A172 (cell line): ENCODE measurements at regions not wholly inside any gene's neighbourhood (a gene's known extent, or its start where the extent isn't known, plus 50 kb on each side); places are given as distances from the start of the nearest gene placed in this dataset.
"Not testable (repeated sequence)": the region's sequence is repeated elsewhere in the genome, so short reads cannot be mapped to it uniquely, and the experiment has no call there.

Source experiments
- DNase-seq: peaks from one replicate; pipeline ENCODE4 v3.0.0-alpha.2; 2015; ENCODE audit warnings: low spot score

DNA sequence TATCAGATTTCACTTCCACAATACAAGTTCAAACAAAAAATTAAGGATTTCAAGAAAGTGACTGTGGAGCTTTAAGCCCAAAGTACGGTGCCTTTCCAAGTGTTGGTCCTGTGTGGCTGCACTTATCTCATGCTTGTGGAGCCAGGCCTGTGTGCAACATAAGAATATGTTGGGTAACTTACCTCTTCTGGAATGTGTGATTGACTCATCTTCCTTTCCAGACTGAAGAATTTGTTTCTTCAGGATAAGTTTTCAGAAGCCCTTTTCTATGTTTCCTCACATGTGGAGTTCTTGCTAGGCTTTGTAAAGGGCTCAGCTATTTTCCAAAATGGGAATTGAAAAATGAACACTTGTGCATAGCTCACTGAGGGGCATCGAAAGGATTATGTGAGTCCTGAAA lies 485.1 kb upstream of the PAPPA start:
- DNase-seq = peak; percentile 61

- DNase-seq = peak; percentile 25
Observed at GRCh38 chr9:115671236-115671962, 482.2 kb upstream of the PAPPA start.

GRCh38 chr9:115671963-115672305 lies 481.7 kb upstream of the PAPPA start:
- DNase-seq = no peak

DNA sequence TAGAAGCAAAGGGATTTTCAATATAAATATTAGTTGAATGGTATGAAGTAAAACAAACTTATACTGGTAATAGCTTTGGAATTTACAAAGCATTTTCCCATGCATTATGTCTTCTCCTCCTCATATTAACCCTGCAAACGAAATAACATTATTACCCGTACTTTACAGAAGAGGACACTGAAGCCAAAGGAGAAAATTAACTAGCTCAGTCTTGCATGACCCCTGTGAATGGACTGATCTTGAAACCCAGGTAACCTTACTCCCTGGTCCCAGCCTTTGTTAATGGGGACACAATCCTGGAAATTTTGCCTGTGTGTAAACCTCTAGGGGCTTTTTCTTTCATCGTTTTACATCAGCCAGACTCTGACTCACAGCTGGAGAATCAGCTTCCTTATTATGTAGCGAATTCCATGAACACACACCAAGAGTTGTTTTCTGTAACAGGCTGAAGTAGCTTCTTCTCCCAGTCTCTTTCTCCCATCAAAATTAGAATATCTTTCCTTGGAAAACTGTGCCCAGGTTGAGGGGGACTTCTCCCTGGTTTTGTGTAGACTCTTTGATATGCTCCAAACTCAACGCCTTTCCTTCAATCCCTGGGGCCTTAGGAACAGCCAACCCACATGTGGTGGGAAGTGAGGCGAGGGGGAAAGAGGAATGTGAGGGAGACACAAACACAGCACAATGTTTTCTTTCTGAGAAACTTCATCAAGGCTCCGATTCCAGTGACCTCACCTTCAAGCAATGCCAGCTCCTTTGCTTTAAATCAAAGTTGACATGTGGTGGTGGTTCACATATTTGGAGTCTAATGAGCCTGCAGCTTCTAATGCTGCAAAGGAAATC lies 480.9 kb upstream of the PAPPA start:
- DNase-seq = peak; percentile 99

DNA sequence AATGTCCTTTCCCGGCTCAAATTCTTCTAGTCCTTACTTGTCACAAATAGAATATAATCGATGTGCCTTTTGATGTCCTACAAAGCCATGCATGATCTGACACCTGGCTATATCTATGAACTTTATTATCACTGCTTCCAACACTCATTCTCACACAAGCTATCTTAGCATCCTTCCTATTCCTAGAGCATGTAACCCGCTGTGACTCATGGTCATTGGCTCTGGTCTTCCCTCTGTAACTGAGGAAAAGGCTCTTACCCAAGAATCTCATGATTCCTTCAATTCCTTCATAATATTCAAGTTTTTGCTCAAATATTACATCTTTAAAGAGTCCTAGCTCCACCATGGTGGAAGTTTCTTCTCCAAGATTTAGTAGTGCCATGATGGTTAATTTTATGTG lies 480.0 kb upstream of the PAPPA start:
- peak; percentile 81 for DNase-seq

DNA sequence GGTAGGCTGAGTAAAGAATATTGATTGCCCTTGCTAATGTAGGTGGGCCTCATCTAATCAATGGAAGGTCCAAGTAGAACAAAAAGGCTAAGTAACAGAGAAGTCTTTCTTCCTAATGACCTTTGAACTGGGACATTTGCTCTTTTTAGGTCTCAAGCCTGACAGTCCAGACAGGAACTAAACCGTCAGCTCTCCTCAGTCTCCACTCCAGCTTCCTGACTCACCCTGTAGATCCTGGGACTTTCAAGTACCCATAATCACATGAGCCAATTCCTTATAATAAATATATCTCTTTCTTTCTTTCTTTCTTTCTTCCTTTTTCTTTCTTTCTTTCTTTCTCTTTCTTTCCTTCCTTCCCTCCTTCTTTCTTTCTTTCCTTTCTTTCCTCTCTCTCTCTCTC lies 479.5 kb upstream of the PAPPA start:
- DNase-seq = peak; percentile 50

DNA sequence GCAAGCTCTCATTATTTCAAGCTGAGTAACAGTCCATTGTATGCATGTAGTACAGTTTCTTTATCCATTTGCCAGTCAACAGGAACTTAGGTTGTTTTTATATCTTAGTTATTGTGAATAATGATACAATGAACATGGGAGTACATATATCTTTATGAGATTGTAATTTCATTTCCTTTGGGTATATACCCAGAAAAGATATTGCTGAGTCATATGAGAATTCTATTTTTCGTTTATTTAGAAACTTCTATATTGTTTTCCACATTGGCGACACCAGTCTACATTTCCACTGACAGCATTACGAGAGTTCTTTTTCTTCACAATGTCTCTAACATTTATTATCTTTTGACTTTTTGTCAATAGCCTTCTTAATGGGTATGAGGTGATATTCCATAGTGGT lies 477.8 kb upstream of the PAPPA start:
- no peak for DNase-seq

DNA sequence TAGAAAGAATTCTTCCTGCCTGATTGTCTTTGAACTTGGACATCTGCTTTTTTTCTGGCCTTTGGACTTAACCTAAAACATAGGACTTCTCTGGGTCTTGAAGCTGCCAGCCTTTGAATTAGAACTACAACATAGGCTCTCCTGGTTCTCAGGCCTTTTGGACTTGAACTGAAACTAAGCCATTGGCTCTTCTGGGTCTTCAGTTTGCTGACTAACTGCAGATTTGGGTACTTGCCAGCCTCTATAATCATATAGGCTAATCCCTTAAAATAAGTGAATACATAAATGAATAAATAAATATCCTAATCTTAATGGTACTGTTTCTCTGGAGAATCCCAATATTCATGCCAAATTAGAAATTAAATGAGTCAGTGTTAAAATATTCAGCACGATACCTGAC lies 473.4 kb upstream of the PAPPA start:
- DNase-seq = peak; percentile 21

GRCh38 chr9:115681585-115681984 lies 472.0 kb upstream of the PAPPA start:
- DNase-seq = no peak

DNA sequence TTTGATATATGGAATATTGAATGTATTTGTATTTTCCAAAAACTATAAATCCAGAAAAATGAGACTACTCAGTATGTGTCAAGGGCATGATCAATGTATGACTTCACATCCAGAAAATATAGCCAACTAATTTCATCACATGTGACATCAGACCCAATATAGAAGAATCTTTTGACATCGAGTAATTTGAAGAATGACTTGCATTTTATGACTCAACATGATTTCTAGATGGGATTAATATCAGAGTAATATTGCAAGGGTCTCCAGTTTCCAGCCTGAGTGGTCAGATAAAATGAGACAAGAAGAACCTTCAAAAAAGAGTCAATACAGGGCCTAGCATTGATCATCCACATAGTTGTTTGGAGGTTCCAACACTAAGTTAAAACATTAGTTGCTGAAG lies 467.5 kb upstream of the PAPPA start:
- DNase-seq = no peak

- no peak for DNase-seq
Observed at GRCh38 chr9:115687356-115687755, 466.2 kb upstream of the PAPPA start.

DNA sequence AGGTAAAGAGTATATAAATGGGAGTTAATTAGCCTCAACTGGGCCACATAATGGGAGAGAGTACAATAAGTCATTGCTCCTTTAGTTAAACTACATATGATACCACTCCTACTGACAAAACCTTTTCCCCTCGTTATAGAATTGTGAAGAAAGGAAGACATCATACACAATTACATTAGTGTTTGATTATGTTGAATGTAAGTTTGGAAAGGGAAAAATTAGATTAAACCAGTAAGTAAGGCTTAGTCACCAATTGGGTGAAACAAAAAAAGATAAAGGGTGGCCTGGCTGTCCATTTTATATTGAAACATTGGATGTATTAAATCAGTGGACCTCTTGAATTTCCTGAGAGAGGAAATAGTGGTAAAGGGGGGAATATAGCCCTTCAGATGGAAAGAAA lies 464.3 kb upstream of the PAPPA start:
- no peak for DNase-seq

DNA sequence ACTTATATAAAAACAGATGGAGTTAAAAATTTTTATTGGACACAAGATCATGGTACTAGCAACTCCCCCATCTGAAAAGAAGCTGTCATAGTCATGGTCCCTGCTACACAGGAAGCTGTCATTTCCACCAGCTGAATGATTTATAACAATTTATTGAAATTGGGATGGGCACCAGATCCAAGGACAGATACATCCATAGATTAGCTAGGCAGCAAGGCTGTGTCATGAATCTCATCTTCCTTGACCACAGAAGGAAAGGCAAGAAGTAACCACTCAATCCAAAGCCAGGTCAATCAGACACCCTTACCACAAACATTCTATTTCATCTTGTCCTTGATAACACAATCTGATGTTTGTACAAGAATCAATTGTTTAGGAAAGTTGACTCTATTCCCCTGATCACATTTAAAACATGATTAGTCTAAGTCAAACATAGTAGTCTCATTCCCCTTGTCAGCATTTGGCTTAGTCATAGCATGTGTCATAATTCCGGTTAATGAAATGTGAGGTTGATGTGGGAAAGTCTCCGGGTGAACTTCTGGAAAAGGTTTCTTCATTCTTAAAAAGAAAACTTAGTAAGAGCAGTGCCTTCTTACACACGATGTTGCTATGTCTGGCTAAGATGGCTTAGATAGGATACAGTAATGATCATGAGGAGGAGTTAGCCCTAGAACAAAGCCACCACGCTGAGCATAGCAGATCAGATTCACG lies 462.6 kb upstream of the PAPPA start:
- peak; percentile 95 for DNase-seq

GRCh38 chr9:115691693-115692092 lies 461.9 kb upstream of the PAPPA start:
- peak; percentile 83 for DNase-seq

DNA sequence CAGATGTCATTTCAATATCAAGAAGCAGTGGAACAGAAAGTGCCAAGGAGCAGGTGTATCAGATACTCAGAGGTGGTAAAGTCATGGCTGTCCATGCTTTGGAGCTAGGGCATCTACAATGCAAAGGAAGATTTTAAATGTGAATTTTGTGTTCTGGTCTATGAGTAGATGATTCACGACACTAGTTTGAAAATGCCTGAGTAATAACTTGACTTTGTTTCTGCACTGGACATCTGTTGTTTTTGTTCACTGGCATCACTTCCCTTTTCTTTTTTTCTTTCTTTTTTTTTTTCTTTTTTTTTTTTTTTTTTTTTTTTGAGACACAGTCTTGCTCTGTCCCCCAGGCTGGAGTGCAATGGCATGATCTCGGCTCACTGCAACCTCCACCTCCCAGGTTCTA lies 460.7 kb upstream of the PAPPA start:
- DNase-seq = not testable (repeated sequence)

DNA sequence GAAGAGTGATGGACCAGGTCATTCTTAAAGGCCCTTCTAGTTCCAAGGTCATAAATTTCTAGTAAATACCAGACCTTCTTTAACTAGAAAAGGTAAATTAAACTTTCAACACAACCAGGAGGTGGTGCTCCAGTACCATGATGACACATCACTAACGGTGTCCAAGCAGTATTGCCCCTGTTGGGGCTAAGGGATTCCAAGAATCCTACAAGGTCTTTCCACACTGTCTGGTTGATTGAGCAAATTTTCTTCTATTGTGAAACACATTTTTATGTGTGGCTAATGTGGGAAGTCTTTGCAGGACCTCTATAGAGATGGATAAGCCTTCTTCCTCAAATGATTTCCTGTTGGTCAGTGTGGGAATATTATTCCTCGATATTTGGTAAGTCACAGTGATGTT lies 459.6 kb upstream of the PAPPA start:
- DNase-seq = peak; percentile 72

GRCh38 chr9:115694991-115695390 lies 458.6 kb upstream of the PAPPA start:
- no peak for DNase-seq

GRCh38 chr9:115712981-115713380 lies 440.6 kb upstream of the PAPPA start:
- no peak for DNase-seq

- DNase-seq = no peak
Observed at GRCh38 chr9:115715666-115716065, 437.9 kb upstream of the PAPPA start.

DNA sequence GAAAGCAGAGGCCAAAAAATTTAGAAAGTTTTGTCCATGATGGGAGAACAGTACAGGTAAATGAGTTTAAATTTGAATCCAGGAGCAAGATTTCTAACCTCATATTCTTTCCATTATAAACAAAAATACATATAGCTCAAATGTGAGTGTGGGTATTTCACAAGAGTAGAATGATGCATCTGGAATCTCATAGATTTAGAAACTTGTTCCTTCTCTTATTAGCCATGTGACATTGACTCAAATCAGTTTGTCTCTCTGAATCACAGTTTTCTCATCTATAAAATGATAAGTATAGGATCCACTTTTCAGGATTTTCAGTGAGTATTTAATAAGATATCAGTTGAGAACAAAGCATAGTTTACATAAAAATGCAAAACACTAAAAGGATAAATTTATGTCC lies 436.3 kb upstream of the PAPPA start:
- no peak for DNase-seq

DNA sequence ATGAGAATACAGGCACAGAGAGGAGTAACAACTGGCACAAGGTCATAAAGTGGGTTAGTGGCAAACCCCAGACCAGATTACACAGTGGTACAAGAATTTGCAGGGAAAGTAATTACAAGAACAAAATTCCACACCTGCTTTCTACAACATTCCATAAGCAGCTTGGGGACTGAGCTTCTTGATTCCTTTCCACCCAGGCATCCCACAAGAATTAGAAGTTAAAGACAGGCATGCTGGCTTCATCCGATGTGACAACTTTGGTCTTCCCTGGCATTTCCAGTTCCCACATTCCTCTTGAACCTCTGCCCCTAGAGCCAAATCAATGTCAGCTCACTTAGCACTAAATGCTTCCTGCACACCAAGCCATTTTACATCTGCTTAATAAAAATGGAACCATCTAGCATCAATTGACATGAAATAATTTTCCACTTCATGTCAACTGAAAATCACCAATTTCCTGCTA lies 435.8 kb upstream of the PAPPA start:
- DNase-seq = peak; percentile 89

DNA sequence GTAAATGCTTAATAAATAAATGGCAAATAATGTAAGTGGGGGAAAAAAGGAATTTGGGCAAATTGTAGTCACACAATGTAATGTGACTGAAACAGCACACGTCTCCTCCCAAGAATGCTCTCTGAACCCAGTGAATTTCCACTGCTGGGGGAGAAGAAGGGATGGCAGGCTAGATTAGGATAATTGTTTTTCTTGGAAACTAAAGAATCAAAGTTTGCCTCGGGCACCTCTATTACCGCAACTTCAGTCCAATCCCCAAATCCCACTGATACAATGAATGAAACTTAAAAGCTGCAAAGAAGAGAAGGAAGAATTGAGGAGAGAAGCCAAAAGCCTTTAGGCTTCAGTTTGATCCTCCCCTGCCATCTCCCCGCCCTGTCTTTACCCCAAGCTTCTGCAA lies 423.2 kb upstream of the PAPPA start:
- no peak for DNase-seq

GRCh38 chr9:115730845-115731244 lies 422.7 kb upstream of the PAPPA start:
- DNase-seq = no peak
